ENCODE measurements at regions not wholly inside any gene's neighbourhood (a gene's known extent, or its start where the extent isn't known, plus 50 kb on each side); places are given as distances from the start of the nearest gene placed in this dataset.
"Not testable (repeated sequence)": the region's sequence is repeated elsewhere in the genome, so short reads cannot be mapped to it uniquely, and the experiment has no call there.

- not testable (repeated sequence) for TF ChIP-seq CTCF (conservative IDR thresholded peaks at IDR 0.05 in 1 of 2, IDR thresholded peaks at IDR 0.05 in 1 of 2; ENCODE audit: extremely low read depth in 1 of 2, insufficient read depth in 1 of 2, low read depth in 1 of 2, low read length in 2 of 2); EZH2 (IDR thresholded peaks at IDR 0.05; ENCODE audit: borderline replicate concordance, low read length)
Observed at GRCh38 chr1:146448877-146449246, 220.0 kb upstream of the NOTCH2NLA start.
